GM21723 (cell line): ENCODE measurements at regions not wholly inside any gene's neighbourhood (a gene's known extent, or its start where the extent isn't known, plus 50 kb on each side); places are given as distances from the start of the nearest gene placed in this dataset.

ENCODE experiments used
- ATAC-seq: cut with Tn5 transposase; IDR thresholded peaks from one replicate; pipeline ENCODE4 v1.9.1; 2021; ENCODE audit warnings: mild to moderate bottlenecking, moderate library complexity; ENCODE audit not compliant: unreplicated experiment

DNA sequence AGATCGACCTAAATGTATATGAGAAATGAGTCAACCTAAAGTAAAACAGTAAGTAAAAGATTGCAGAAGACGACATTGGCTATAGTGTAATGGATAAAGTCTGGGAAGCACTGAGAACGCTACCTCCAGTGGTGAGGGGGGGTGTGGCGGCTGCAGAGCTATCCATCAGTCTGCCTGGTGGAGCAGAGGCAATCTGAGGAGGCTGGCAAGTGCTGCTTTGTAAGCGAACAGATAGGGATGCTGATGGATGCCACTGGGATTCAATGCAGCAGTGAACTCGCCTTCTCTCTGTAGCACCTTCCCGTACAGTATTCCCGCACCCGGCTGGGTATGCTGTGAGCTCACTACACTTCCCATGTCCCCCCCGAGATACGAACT is 261.5 kb downstream of the NSG2 start:
- no peak for ATAC-seq

- ATAC-seq = no peak
Observed at GRCh38 chr5:174307656-174308271, 262.3 kb downstream of the NSG2 start.

DNA sequence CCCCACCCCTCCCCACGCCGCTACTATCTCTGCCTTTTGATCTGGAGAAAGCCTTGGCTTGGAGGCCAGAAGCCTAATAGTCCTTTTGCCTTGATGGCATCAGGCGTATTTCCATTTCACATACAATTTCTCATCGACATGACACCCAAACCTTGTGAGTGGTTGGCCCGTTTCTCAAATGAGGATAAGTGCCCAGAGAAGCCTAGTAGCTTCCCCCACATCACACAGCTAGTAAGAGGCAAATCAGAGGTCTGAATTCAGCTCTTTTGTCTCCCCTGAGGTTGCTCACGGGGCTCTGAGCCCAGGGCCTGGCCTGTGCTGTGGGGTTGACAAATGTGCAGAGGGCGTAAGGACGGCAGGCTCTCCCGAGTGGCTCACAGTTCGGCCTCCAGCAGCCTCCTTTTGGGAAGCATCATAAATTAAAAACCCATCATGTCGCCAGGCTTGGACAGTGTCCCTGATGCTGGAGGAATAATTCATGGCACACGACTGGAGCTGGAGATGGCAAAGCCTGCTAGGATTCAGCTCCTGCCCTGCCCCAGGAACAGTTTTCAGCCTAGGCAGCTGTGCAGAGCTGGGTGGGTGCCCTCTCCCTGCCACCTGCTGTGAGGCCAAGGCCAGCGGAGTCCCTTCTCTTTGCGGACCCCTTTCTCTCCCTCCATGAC is 263.8 kb downstream of the NSG2 start:
- ATAC-seq = no peak

DNA sequence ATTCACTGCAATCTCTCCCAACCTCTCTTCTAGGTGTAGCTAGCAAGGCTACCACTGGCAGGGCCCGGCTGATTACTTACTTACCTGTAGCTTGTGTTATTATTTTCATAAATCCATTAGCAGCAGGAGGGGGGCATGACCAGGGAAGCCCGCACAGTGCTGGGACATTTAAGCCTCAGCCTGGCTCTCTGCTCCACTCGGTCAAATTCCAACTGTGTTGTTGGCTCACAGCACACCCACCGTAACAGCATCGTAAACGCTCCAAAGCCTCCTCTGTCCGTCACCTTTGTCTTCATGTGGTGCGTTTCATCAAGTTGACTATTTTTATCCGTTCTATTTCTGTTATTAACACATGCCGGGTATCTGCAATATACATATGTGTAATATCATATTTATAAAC is 264.7 kb downstream of the NSG2 start:
- no peak for ATAC-seq

GRCh38 chr5:174310706-174311105 is 265.2 kb downstream of the NSG2 start:
- no peak for ATAC-seq

DNA sequence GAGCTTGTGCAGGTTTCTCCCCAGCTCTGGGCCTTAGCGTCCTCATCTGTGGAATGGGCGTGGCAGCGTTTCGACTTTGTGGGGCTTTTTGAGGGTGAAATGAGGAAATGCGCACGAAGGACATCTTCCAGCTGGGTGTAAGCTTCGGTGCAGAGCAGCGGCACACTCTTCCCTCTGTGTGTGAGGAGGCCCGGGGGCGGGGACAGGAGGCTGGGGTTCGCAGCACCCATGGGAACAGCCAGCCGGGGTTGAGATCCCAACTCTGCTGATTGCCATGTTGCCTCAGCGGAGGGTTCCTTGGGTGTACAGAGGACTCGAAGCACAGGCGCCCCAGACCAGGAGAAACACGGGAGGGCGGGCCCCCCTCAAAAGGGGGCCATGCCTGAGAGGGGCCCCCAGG is 265.6 kb downstream of the NSG2 start:
- no peak for ATAC-seq

GRCh38 chr5:174311531-174312269 is 266.2 kb downstream of the NSG2 start:
- ATAC-seq = peak; percentile 74

GRCh38 chr5:174312270-174312617 is 266.7 kb downstream of the NSG2 start:
- peak; percentile 13 for ATAC-seq

GRCh38 chr5:174312641-174313040 is 267.1 kb downstream of the NSG2 start:
- no peak for ATAC-seq

- ATAC-seq = no peak
Observed at GRCh38 chr5:174313615-174314014, 268.1 kb downstream of the NSG2 start.

DNA sequence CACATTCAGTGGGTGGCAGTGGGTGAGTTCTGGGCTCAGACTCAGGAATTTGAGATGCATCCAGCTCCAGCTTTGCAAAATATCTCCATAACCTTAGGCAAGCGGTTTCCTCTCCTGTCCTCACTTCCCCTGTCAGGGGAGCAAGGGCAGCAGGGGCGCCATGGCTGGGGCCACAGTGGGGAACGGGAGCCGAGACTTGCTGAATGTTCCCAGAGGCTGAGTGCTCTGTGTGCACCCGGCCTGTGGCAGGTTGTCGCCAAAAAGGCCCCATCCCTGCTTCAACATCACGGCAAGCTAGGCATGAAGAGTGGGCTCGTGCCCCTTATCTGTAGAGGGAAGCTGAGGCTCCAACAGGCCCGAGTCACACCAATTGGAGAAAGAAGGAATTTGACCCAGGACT is 268.8 kb downstream of the NSG2 start:
- ATAC-seq = no peak

DNA sequence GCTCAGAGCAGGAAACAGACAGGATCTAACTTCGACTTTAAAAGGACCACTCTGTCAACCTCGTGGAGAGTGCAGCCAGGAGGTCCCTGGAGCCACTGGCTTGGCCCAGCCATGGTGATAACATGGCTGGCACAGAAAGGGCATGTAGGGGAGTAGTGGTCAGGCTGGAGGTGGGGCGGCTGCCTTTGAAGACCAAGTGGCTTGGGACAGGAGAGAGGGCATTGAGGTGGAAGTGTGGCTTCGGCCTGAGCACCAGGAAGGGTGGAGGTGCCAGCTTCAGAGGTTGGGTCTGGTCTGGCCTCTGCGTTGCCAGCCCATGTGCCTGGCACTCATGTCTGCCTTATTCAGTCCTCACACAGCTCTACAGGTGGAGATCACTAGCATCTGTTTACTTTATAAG is 270.0 kb downstream of the NSG2 start:
- no peak for ATAC-seq

- ATAC-seq = no peak
Observed at GRCh38 chr5:174315871-174316270, 270.4 kb downstream of the NSG2 start.

DNA sequence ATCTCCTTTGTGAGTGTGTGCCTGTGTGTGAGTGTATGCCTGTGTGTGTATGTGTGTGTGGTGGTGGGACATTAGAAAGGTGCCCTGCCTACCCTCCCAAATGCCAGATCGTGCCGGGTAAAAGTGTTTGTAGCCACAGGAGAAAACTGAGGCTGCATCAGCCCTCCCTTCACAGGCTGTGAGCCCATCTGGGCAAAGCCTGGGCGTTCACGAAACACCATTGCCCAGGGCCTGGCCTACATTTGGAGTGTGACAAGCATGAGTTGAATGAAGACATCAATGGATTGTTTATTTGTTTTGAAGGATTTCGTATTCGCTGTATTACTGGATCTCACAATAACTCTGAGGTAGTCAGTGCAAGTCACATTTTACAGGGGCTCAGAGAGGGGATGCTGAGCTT is 270.8 kb downstream of the NSG2 start:
- no peak for ATAC-seq

DNA sequence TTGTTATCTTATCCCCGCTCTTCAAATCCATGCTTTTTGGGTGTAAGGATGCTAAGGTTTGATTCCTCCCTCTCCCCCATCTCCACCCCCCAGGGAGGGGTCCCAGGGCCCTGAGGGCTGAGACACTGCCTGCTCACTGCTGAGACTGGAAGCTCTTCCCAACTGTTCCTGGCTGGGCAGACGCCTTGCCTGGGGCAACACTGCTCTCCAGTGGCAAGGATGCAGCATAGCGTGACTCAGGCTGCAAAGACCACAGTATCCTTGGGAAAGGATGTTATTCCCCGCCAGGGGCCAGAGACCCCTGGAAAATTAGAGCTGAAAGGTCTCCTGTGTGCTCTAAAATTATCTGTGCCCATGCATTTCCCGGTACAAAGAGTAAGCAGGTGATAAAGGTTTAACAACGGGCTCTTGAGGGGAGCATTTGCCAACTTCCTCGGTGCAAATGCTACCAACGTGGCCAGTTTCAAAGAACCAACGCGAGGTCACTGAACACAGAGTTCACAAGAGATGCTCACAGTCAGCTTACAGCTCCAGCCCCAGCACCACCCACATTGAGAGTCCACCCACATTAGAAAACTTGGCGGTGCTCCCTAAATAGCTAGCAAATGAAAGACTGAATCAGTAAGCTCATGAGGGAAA is 271.9 kb downstream of the NSG2 start:
- ATAC-seq = no peak

DNA sequence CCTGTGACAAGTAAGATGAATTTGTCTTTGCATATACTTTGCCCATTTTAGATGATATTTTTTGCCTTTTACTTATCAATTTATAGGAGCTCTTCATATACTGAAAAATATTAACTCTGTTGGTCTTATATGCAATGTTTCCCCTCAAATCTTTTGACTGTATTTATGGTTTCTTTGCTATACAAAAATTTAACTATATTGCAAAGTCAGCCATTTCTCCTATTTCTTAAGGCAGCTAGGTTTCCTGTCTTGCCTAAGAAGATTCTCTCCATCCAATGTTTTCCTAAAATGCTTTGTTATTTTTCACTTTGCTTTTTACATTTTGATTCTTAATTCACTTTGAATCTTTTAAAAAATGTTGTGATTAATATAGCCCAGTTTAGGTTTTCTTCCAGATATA is 273.1 kb downstream of the NSG2 start:
- ATAC-seq = no peak

GRCh38 chr5:174319551-174319950 is 274.0 kb downstream of the NSG2 start:
- no peak for ATAC-seq

- ATAC-seq = no peak
Observed at GRCh38 chr5:174320051-174320450, 274.5 kb downstream of the NSG2 start.

GRCh38 chr5:174323878-174324281 is 278.4 kb downstream of the NSG2 start:
- ATAC-seq = peak; percentile 72

- ATAC-seq = no peak
Observed at GRCh38 chr5:174324680-174325079, 279.2 kb downstream of the NSG2 start.

DNA sequence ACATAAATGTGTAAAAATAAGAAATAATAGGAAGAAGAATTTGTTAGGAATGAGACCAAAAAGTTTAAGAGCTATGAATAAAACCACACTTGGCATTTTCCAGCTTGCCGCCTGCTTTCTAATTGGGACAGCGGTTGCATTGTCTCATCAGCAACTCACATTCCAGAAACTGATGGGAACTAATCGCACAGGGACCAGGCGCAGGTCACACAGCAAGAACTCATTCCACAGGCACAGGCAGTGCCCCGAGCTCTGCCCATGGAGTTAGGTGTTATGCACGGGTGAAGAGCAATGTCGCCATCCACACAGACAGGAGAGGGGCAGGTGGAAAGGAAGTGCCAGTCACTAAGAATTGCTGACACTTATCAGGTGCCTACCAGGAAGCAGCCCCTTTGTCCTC is 279.9 kb downstream of the NSG2 start:
- ATAC-seq = no peak

DNA sequence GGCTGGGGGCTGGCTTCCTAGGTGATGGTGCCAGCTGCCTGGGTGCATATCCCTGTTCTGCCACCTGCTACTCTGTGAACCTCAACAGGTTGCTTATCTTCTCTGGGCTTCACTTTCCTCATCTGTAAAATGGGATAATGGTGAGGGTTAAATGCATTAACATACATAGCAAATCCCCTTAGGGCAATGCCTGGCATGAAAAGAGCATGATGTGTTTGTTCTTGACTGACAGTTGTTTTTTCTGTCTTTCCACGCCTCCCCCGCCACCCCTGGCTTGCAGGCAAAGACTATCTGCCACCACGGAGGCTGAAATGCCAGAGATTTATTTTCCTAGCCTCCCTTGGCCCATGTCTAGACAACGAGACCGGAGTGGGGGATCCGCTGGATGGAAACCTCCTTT is 280.5 kb downstream of the NSG2 start:
- ATAC-seq = no peak
